ENCODE measurements at regions not wholly inside any gene's neighbourhood (a gene's known extent, or its start where the extent isn't known, plus 50 kb on each side); places are given as distances from the start of the nearest gene placed in this dataset.

GRCh38 chr9:87309236-87309635 lies 188.4 kb upstream of the DAPK1 start:
- peak overlapping the region; percentile 77 for H3K18ac ChIP-seq (ENCODE audit: low read length)
- H2AFZ ChIP-seq (ENCODE audit: low read length), result no peak overlapping the region
- H2BK12ac ChIP-seq (ENCODE audit: low read length), result no peak overlapping the region
- no peak for DNase-seq (ENCODE audit: low spot score)
- H3K36me3 ChIP-seq (replicated peaks in 1 of 2; ENCODE audit: control insufficient read depth in 2 of 2, insufficient read depth in 2 of 2, low read length in 2 of 2), result no peaks in the 10 kb centered on the region
- no peaks in the 10 kb centered on the region for H3K79me1 ChIP-seq (ENCODE audit: low read depth, low read length)
- no peak overlapping the region for H3K4me3 ChIP-seq (ENCODE audit: low read length in 2 of 2)
- H3K9ac ChIP-seq (ENCODE audit: low read depth, low read length, poor library complexity), result no peak overlapping the region
- H2BK5ac ChIP-seq (ENCODE audit: low read length), result no peak overlapping the region
- H3K23ac ChIP-seq (ENCODE audit: low read depth, low read length, poor library complexity), result no peak overlapping the region
- no peak overlapping the region for H4K8ac ChIP-seq (ENCODE audit: low read depth, low read length)
- H2BK15ac ChIP-seq (ENCODE audit: low read length), result no peak overlapping the region
- H3K27ac ChIP-seq (replicated peaks; ENCODE audit: low read length), result no peak overlapping the region
- H3K4ac ChIP-seq (ENCODE audit: low read length), result no peak overlapping the region
- H3K4me1 ChIP-seq (ENCODE audit: control insufficient read depth in 2 of 2, insufficient read depth in 1 of 2, low read depth in 1 of 2, low read length in 2 of 2), result no peaks in the 10 kb centered on the region
- no peaks in the 10 kb centered on the region for H3K27me3 ChIP-seq (ENCODE audit: control insufficient read depth in 3 of 3, insufficient read depth in 3 of 3, low read depth in 1 of 3, low read length in 3 of 3)
- no peak overlapping the region for H4K91ac ChIP-seq (ENCODE audit: low read depth, low read length, poor library complexity)
- no peaks in the 10 kb centered on the region for H3K9me3 ChIP-seq (replicated peaks in 1 of 2; ENCODE audit: control insufficient read depth in 2 of 2, insufficient read depth in 1 of 2, low read depth in 1 of 2, low read length in 2 of 2)
- H2BK120ac ChIP-seq (ENCODE audit: low read depth, low read length), result no peak overlapping the region
- H3K14ac ChIP-seq (ENCODE audit: low read length), result no peak overlapping the region
- H2AK5ac ChIP-seq (ENCODE audit: low read depth, low read length), result no peak overlapping the region
- WGBS, 2 donors (ENCODE audit: extremely low coverage in 2 of 2, insufficient read length in 2 of 2, insufficient replicate concordance in 1 of 2), result no CpG with 5 or more reads among the region's 6 CpGs
- H3K4me2 ChIP-seq (ENCODE audit: insufficient read depth, low read length, poor library complexity, severe bottlenecking), result no peak overlapping the region

- Histone ChIP-seq H3K4ac (ENCODE audit: low read length) (no peak overlapping the region), H3K9ac (ENCODE audit: low read depth, low read length, poor library complexity) (no peak overlapping the region), H2AK5ac (ENCODE audit: low read depth, low read length) (no peak overlapping the region), H3K9me3 (replicated peaks in 1 of 2; ENCODE audit: control insufficient read depth in 2 of 2, insufficient read depth in 1 of 2, low read depth in 1 of 2, low read length in 2 of 2) (peaks cover 0 to 3% of the 10 kb centered on the region in 2 donors), H3K36me3 (replicated peaks in 1 of 2; ENCODE audit: control insufficient read depth in 2 of 2, insufficient read depth in 2 of 2, low read length in 2 of 2) (no peaks in the 10 kb centered on the region), H3K4me1 (ENCODE audit: control insufficient read depth in 2 of 2, insufficient read depth in 1 of 2, low read depth in 1 of 2, low read length in 2 of 2) (no peaks in the 10 kb centered on the region), H3K23ac (ENCODE audit: low read depth, low read length, poor library complexity) (no peak overlapping the region), H2BK15ac (ENCODE audit: low read length) (no peak overlapping the region), H2BK5ac (ENCODE audit: low read length) (no peak overlapping the region), H3K4me2 (ENCODE audit: insufficient read depth, low read length, poor library complexity, severe bottlenecking) (no peak overlapping the region), H2BK12ac (ENCODE audit: low read length) (no peak overlapping the region), H3K14ac (ENCODE audit: low read length) (no peak overlapping the region), H2BK120ac (ENCODE audit: low read depth, low read length) (no peak overlapping the region), H3K27me3 (ENCODE audit: control insufficient read depth in 3 of 3, insufficient read depth in 3 of 3, low read depth in 1 of 3, low read length in 3 of 3) (no peaks in the 10 kb centered on the region), H3K18ac (ENCODE audit: low read length) (no peak overlapping the region), H2AFZ (ENCODE audit: low read length) (no peak overlapping the region), H3K27ac (replicated peaks; ENCODE audit: low read length) (no peak overlapping the region), H4K91ac (ENCODE audit: low read depth, low read length, poor library complexity) (no peak overlapping the region), H3K4me3 (ENCODE audit: low read length in 2 of 2) (no peak overlapping the region), H3K79me1 (ENCODE audit: low read depth, low read length) (no peaks in the 10 kb centered on the region), H4K8ac (ENCODE audit: low read depth, low read length) (no peak overlapping the region)
- WGBS, 2 donors (ENCODE audit: extremely low coverage in 2 of 2, insufficient read length in 2 of 2, insufficient replicate concordance in 1 of 2), result no CpG with 5 or more reads among the region's 4 CpGs
- no peak for DNase-seq (ENCODE audit: low spot score)
Observed at GRCh38 chr9:87310827-87311523, 186.7 kb upstream of the DAPK1 start.

GRCh38 chr9:87319656-87320055 lies 178.0 kb upstream of the DAPK1 start:
- Histone ChIP-seq H2AFZ (ENCODE audit: low read length) (no peak overlapping the region), H3K23ac (ENCODE audit: low read depth, low read length, poor library complexity) (no peak overlapping the region), H3K36me3 (replicated peaks in 1 of 2; ENCODE audit: control insufficient read depth in 2 of 2, insufficient read depth in 2 of 2, low read length in 2 of 2) (no peaks in the 10 kb centered on the region), H3K27me3 (ENCODE audit: control insufficient read depth in 3 of 3, insufficient read depth in 3 of 3, low read depth in 1 of 3, low read length in 3 of 3) (no peaks in the 10 kb centered on the region), H2BK120ac (ENCODE audit: low read depth, low read length) (no peak overlapping the region), H3K4ac (ENCODE audit: low read length) (no peak overlapping the region), H3K4me3 (ENCODE audit: low read length in 2 of 2) (no peak overlapping the region), H3K9ac (ENCODE audit: low read depth, low read length, poor library complexity) (no peak overlapping the region), H2AK5ac (ENCODE audit: low read depth, low read length) (no peak overlapping the region), H2BK5ac (ENCODE audit: low read length) (no peak overlapping the region), H3K27ac (replicated peaks; ENCODE audit: low read length) (no peak overlapping the region), H3K4me1 (ENCODE audit: control insufficient read depth in 2 of 2, insufficient read depth in 1 of 2, low read depth in 1 of 2, low read length in 2 of 2) (no peaks in the 10 kb centered on the region), H3K4me2 (ENCODE audit: insufficient read depth, low read length, poor library complexity, severe bottlenecking) (no peak overlapping the region), H3K18ac (ENCODE audit: low read length) (no peak overlapping the region), H4K91ac (ENCODE audit: low read depth, low read length, poor library complexity) (no peak overlapping the region), H3K14ac (ENCODE audit: low read length) (no peak overlapping the region), H2BK15ac (ENCODE audit: low read length) (no peak overlapping the region), H3K9me3 (replicated peaks in 1 of 2; ENCODE audit: control insufficient read depth in 2 of 2, insufficient read depth in 1 of 2, low read depth in 1 of 2, low read length in 2 of 2) (peaks cover 0 to 3% of the 10 kb centered on the region in 2 donors), H3K79me1 (ENCODE audit: low read depth, low read length) (no peaks in the 10 kb centered on the region), H4K8ac (ENCODE audit: low read depth, low read length) (no peak overlapping the region), H2BK12ac (ENCODE audit: low read length) (no peak overlapping the region)
- no peak for DNase-seq (ENCODE audit: low spot score)

GRCh38 chr9:87320146-87320884 lies 177.4 kb upstream of the DAPK1 start:
- no peak overlapping the region for H3K4me2 ChIP-seq (ENCODE audit: insufficient read depth, low read length, poor library complexity, severe bottlenecking)
- no peak overlapping the region for H3K27ac ChIP-seq (replicated peaks; ENCODE audit: low read length)
- no peak overlapping the region for H4K8ac ChIP-seq (ENCODE audit: low read depth, low read length)
- H4K91ac ChIP-seq (ENCODE audit: low read depth, low read length, poor library complexity), result no peak overlapping the region
- no peak overlapping the region for H3K23ac ChIP-seq (ENCODE audit: low read depth, low read length, poor library complexity)
- no peak for DNase-seq (ENCODE audit: low spot score)
- no peaks in the 10 kb centered on the region for H3K36me3 ChIP-seq (replicated peaks in 1 of 2; ENCODE audit: control insufficient read depth in 2 of 2, insufficient read depth in 2 of 2, low read length in 2 of 2)
- H2BK5ac ChIP-seq (ENCODE audit: low read length), result no peak overlapping the region
- H3K9me3 ChIP-seq (replicated peaks in 1 of 2; ENCODE audit: control insufficient read depth in 2 of 2, insufficient read depth in 1 of 2, low read depth in 1 of 2, low read length in 2 of 2), result peaks cover 0 to 3% of the 10 kb centered on the region in 2 donors
- H3K9ac ChIP-seq (ENCODE audit: low read depth, low read length, poor library complexity), result no peak overlapping the region
- H2BK120ac ChIP-seq (ENCODE audit: low read depth, low read length), result no peak overlapping the region
- no peak overlapping the region for H2BK15ac ChIP-seq (ENCODE audit: low read length)
- WGBS, 2 donors (ENCODE audit: extremely low coverage in 2 of 2, insufficient read length in 2 of 2, insufficient replicate concordance in 1 of 2), result no CpG with 5 or more reads among the region's 2 CpGs
- H3K14ac ChIP-seq (ENCODE audit: low read length), result no peak overlapping the region
- no peaks in the 10 kb centered on the region for H3K27me3 ChIP-seq (ENCODE audit: control insufficient read depth in 3 of 3, insufficient read depth in 3 of 3, low read depth in 1 of 3, low read length in 3 of 3)
- no peak overlapping the region for H2BK12ac ChIP-seq (ENCODE audit: low read length)
- no peak overlapping the region for H3K18ac ChIP-seq (ENCODE audit: low read length)
- no peaks in the 10 kb centered on the region for H3K4me1 ChIP-seq (ENCODE audit: control insufficient read depth in 2 of 2, insufficient read depth in 1 of 2, low read depth in 1 of 2, low read length in 2 of 2)
- H3K79me1 ChIP-seq (ENCODE audit: low read depth, low read length), result no peaks in the 10 kb centered on the region
- no peak overlapping the region for H2AK5ac ChIP-seq (ENCODE audit: low read depth, low read length)
- H2AFZ ChIP-seq (ENCODE audit: low read length), result no peak overlapping the region
- no peak overlapping the region for H3K4me3 ChIP-seq (ENCODE audit: low read length in 2 of 2)
- no peak overlapping the region for H3K4ac ChIP-seq (ENCODE audit: low read length)

Data from neuronal stem cell (in vitro differentiated cells).